ENCODE measurements at regions not wholly inside any gene's neighbourhood (a gene's known extent, or its start where the extent isn't known, plus 50 kb on each side); places are given as distances from the start of the nearest gene placed in this dataset.
"Not testable (repeated sequence)": the region's sequence is repeated elsewhere in the genome, so short reads cannot be mapped to it uniquely, and the experiment has no call there.

DNA sequence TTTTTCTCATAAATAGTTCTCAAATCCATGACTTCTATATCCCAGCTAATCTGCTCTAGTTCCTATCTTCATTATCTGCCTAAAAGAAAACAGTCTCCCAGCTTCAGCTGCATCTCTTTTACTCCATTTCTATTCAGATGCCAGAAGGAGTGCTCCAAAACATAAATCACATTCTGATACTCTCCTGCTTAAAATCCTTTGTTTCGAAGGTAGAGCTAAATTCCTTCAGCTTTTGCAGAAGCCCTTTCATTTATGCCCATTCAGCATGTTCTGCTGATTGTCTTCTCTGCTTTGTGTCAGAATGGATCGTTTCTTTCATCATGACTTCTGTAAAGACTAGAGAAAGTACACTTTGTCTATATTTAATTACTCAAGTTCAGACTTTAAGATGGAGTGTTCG is 440.1 kb upstream of the SMIM31 start:
- DNase-seq (ENCODE audit: low read depth in 2 of 2) = no peak

DNA sequence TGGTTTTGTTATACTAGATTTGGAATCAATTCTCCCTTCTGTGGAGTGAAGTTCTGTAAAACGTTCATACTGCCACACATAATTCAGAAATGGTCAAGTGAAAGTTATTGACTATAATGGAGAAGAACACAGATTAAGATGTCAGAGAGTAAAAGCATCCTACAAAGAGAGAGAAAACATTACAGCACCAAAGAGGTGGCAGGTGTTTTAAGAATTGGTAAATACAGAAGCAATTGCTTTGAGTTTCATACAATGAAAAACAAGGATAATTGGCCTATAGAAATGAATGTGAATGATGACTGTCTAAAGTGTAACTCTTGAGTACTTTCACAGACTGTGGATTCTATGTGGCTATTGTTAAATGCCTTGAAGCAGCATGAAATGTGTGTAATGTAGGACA is 435.6 kb upstream of the SMIM31 start:
- no peak for DNase-seq (ENCODE audit: low read depth in 2 of 2)

DNA sequence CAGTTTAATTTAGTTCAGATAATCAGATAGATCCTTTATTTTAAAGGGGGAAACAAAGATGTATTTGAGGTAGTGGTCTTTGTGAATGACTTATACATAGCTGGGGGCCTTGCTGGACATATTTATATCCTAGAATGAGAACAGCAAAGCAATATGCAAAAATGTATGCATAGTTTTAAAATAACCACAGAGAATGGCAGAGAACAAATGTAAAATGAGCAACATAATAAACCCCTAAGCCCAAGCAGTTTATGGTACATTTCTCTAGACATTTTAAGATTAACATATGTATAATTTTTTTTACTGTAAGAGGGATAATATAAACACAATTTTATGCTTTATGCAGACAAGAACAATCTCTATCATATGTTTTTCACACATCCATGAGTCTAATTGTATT is 434.2 kb upstream of the SMIM31 start:
- DNase-seq (ENCODE audit: low read depth in 2 of 2) = no peak

DNA sequence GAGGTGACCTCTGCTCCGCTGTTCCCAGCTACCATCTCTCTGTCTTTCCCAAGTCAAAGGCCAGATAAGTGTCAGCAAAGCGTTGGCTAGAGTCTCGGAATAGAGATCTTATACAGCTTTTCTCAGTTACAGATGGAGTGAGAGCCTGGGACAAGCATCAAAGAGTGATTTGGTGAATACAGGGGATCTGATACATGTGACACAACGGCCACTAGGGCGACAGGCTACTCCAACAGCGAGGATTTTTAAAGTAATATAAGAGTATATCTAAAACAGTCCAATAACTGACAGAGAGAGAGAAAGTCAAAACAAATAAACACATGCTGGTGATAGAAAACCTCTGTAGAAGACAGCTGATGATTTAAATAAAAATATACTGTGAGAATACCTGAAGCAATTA is 433.1 kb upstream of the SMIM31 start:
- DNase-seq (ENCODE audit: low read depth in 2 of 2) = no peak

DNA sequence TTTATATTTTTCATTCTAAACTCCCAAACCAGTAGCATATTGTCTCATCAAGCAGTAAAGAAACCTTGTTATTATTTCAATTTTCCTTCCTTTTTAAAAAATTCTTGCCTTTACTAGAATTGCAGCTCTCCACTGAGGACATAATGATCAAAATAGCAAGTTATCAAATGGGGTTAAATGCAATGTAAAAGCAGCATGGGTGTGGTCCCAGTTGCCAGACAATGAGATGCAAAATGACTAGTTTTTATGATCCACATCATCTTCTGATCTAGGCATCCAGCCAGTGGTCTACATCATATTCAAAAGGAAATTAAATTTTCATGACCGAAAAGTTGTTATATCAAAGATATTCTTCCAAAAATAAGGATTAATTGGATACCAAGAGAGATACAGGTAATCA is 427.9 kb upstream of the SMIM31 start:
- DNase-seq (ENCODE audit: low read depth in 2 of 2) = no peak

DNA sequence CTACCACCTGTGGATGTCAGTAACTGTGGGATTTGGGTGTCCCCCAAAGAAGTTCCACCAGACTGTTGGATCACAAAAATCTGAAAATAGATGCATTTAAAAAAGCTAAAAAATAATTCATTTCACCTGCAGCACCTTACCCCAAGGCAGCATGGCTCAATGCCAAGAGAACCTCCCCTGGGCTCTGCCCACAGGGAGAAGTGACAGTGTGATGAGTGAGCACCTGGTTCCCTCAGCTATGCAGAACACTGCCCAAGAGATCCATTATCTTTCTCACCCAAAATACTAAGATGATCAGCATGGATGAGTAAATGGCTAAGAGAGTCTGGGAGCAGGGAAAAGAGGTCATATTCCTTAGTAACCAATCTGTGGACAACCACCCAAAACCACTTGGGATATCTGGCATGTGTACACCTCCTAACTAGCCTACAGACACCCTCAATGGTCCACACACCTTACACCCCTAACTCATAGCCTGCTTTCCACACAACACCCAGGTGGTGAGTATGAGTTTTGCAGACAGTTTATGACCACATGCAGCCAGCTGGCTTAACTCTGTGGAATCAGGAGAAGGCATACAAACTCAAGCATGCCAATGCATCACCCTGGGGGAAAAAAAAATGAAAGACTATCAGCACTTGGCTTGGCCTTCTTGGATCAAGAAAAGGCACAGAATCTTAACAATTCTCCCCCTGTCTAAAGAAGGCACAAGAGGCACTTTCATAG is 416.5 kb upstream of the SMIM31 start:
- no peak for DNase-seq (ENCODE audit: low read depth in 2 of 2)

DNA sequence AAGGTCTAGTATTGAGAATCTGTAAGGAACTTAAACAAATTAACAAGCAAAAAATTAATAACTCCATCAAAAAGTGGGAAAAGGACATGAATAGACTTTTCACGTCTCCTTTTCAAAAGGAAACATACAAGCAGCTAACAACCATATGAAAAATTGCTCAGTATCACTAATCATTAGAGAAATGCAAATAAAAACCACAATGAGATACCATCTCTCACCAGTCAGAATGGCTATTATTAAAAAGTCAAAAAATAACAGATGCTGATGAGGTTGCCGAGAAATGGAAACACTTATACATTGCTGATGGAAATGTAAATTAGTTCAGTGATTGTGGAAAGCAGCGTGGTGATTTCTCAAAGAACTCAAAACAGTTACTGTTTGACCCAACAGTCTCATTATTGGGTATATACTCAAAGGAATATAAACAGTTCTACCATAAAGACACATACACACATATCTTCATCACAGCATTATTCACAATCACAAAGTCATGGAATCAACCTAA is 410.4 kb upstream of the SMIM31 start:
- DNase-seq (ENCODE audit: low read depth in 2 of 2) = no peak

DNA sequence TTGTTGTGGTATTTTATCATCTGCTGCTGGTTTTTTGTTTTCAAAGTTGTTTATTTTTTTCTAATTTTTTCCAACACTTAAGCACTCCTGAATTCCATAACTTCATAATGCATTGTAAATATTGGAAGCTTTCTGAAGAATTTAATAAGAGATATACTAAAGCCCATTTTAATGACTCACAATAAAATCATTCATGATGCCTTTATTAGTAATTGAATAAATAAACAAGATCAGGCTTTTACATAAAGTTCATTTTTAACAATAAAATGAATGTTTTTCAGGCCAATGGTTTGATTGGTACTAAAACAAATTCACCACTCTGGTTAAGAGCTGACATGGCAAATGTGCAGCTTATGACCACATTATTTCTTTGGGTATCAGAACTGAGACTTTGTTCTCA is 408.2 kb upstream of the SMIM31 start:
- no peak for DNase-seq (ENCODE audit: low read depth in 2 of 2)

DNA sequence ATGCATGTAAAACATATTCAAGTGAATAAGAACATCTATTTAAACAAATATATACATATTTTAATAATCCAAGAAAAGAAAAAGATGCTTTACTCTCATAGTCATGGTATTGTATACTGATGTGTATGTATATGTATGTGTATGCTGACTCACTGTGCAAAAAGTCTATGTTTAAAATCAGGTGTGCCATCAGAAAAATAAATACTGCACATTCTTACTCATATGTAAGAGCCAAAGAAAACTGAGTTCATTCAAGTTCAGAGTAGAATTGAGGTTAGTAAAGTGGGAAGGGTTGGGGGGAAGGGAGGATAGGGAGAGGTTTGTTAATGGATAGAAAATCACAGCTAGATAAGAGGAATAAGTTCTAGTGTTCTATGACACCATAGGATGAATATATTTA is 403.9 kb upstream of the SMIM31 start:
- no peak for DNase-seq (ENCODE audit: low read depth in 2 of 2)

DNA sequence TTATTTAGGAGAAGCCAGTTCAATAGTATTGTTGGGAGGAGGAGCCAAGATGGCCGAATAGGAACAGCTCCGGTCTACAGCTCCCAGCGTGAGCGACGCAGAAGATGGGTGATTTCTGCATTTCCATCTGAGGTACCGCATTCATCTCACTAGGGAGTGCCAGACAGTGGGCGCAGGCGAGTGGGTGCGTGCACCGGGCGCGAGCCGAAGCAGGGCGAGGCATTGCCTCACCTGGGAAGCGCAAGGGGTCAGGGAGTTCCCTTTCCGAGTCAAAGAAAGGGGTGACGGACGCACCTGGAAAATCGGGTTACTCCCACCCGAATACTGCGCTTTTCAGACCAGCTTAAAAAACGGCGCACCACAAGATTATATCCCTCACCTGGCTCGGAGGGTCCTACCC is 403.2 kb upstream of the SMIM31 start:
- DNase-seq (ENCODE audit: low read depth in 2 of 2) = not testable (repeated sequence)

DNA sequence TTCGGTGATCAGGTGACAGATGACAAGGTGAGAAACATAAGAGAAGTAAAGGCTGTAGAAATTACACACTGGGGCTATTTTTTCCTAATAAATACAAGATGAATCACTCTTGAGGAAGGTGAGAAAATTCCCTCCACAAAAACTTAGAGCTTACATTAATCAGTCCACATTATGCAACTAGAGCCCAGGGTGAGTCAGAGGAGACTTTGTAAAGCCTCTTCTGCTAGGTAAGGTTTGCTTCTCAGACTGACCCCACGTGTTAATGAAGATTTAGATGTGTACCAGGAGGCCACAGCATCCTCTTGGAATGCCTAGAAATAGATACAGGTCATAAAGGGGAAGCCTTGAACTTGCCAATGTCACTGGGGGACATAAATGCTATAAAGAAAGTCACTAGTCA is 396.0 kb upstream of the SMIM31 start:
- no peak for DNase-seq (ENCODE audit: low read depth in 2 of 2)

DNA sequence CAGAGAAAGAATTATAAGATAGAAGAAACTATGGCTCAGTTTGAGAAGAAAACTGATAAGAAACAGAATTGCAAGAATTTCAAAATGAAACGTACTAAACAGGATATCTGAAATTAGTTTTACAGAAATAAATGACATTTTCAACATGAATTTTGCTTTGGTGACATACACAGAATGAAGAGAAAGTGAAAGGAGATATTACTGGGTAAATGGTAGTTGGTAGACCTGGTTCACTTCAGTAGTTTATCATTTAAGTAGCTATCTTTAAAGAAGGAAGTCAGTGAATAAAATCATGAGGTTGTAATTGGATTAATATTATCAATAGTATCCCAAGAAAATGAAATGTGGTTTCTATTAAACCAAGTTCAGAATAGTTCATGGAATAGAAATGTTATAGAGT is 395.5 kb upstream of the SMIM31 start:
- DNase-seq (ENCODE audit: low read depth in 2 of 2) = no peak

DNA sequence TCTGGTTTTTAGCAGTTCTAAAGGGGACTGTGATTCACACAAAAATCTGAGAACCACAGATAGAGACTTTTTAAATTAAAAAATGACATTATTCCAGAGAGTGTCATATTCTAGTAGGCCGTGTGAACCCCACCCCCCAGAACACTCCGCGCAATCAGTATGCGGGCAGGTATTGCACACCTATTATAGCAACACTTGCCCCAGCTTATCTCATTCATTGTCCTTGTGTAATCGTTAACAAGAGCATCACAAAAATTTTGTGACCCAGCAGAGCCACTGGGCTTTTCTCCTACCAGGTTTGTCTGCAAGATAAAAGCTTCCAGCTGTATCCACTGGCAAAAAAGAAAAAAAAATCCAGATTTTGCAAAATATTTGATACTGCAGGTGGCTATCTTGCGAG is 394.1 kb upstream of the SMIM31 start:
- DNase-seq (ENCODE audit: low read depth in 2 of 2) = no peak

DNA sequence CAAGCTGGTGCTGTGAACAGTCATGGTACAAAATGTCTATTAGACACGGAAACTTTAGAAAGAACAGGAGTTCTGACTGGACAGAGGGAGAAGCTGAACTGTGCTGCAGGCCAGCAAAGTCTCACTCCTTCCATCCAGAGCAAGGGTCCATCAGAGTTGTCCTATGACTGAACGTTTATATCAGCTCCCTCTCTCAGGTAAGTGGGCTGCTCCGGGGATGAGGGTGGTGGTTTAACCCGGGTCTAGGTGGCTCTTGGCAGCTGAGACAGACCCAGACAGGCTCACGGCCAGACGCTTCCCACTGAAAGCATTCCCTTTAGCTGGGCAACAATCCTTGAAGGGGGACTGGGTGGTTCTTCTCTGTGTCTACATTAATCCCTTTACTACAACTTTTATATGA is 385.0 kb upstream of the SMIM31 start:
- DNase-seq (ENCODE audit: low read depth in 2 of 2) = no peak

DNA sequence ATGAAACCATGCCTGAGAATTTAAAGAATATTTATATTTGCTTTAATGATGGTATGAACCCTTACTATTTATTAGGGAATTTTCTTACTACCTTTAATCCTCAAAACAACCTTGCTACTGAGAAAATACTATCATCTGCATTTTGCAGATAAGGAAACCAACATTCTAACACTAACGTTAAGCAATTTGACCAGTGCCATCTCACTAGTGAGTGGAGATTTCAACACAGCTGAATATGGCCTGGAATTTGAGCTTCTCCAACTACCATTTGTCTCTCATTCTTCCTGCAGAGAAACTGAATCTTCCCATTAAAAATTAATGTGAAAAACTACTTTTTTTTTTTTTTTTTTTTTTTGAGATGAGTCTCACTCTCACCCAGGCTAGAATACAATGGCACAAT is 380.9 kb upstream of the SMIM31 start:
- DNase-seq (ENCODE audit: low read depth in 2 of 2) = no peak

DNA sequence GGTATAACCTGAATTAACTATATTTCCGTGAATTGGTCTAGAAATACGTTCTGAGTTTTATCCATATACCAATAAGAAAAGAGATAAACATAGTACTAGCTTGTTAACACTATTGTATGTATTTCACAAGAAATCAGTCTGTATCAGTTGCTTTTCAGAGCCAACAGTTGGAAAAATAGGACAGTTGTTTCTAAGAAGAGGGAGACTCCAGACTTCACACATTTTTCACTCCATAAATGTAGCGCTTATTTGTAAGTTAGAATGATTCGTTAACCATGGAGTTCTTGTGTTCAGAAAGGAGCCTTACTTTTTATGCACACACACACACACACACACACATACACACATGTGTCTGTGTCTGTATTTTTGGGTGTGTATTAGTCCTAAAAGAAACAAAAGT is 376.7 kb upstream of the SMIM31 start:
- no peak for DNase-seq (ENCODE audit: low read depth in 2 of 2)

DNA sequence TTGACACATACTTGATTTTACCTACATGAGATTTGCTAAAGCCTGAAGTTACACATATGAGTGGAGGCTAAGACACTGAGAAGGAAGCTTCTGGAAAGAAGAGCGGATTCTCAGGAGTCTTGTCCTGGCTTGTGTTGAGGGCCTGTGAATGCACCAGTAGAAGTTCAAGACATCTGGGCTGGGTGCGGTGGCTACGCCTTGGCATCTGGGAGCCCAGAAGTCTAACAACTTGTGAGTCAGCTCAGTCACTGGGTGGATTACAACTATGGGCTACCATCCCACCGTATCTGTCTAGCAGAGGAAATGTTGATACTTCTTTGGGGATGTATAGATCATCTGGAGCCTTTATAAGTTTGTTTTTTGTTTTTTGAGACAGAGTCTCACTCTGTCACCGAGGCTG is 375.6 kb upstream of the SMIM31 start:
- DNase-seq (ENCODE audit: low read depth in 2 of 2) = no peak

DNA sequence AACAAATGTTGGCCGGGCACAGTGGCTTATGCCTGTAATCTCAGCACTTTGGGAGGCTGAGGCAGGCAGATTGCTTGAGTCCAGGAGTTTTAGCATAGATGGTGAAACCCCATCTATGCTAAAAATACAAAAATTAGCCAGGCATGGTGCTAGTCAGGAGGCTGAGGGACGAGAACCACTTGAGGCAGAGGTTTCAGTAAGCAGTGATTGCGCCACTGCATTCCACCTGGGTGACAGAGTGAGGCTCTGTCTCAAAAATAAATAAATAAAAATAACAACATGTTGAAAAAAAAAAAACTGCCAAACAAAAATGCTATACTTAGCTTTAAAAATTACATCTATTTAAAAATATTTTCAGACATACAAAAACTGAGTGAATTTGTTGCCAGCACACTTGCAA is 374.2 kb upstream of the SMIM31 start:
- no peak for DNase-seq (ENCODE audit: low read depth in 2 of 2)

DNA sequence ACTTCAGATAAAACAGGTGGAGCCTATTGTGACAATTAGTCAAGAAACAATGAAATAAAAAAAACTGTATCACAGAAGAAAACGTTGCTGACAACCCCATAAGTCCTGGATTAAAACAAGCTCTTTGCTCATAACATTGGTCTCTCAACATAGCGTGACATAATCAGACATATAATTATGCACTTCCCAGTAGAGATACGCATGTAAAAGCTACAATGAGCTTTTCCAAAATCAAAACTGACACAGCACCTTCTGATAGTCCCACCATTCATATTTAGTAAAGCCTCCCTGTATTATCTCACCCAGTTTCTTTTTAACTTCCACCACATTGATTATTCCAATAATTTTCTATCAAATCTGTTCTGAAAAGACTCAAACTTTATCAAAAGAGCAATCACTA is 372.1 kb upstream of the SMIM31 start:
- no peak for DNase-seq (ENCODE audit: low read depth in 2 of 2)

DNA sequence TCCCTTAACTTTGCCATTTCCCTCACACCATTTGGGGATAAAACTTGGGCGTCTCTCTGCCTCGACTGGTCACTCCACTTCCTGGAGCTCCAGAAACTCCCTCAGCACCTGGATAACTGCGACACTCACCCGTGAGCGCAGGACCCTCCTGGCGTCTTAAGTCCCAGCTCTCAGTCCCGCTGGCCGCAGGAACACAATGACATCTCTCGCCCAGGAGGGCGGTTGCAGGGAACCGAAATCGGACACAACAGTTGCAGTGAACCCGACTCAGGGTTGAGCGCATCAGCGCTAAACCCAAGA is 370.9 kb upstream of the SMIM31 start:
- DNase-seq (ENCODE audit: low read depth in 2 of 2) = no peak

DNA sequence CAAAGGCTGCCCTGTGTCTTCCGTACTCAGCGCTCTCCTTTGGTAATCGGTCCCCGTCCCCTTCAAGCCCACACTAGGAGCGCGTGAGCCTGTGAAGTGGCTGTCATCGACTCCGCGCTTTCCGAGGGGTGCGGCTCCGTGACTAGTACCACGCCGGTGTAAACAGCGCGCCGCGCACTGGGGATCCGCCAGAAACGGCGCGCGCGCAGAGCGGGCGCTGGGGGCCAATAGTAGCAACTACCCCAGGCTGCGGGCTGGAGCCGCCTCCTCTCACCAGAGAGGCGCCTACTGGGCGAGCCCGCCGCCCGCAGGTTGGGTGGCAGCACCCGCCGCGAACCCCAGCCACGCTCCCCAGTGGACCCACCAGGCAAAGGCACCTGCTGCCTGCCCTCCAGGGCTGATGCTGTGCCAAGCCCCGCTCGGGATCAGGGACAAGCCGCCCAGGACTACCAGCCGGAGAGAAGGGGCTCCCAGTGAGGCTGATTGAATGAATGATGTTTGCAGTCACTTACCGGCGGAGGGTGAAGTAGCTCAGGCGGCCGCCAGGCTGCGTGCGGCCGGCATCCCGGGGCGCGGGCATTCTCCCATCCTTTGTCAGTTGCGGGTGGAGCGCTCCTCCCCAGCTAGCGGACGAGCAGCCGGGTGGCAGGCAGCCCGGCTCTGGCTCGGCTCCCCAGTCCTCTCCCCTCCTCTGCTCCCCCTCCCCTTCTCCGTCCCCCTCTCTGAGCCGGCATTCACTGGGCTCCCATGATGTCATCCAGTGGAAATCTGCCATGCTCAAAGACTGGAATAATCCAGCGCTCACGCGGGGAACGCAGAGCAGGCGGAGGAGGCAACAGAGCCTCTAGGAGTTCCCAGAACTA is 370.3 kb upstream of the SMIM31 start:
- no peak for DNase-seq (ENCODE audit: low read depth in 2 of 2)

DNA sequence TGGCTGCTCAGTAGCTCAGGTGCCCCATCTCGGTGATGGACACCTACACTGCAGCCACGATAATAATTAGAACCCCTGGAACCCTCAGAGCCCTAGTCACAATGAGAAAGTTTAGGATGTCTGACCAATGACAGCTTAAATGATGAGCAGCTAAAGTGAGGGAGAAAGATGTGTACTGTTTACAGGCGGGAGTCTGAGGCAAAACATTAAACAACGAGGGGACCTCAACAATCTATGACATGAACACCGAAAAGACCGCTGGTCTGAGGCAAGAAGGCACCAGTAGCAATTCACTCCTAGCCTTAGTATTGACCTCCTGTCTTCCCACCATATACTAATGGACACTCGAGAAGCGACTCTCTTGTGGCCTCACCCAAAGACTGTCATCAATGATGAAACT is 369.5 kb upstream of the SMIM31 start:
- no peak for DNase-seq (ENCODE audit: low read depth in 2 of 2)

DNA sequence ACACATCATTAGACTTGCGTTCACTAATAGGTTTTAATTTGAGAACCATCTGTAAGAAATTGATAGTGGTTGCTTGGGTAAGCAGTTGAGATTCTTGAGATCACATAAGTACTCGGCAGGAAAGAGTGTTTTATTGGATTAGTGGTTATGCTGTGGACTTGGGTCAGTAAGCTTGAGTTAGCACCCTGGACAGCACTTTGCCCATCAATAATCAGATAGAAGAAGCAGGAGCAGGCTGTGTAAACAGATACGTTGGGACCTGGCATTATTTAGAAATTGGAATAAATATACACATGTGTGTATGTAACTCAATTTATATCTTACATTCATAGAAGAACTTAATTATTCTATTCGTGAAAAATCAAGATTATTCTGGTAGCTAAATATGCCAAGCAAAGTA is 357.5 kb upstream of the SMIM31 start:
- DNase-seq (ENCODE audit: low read depth in 2 of 2) = no peak

DNA sequence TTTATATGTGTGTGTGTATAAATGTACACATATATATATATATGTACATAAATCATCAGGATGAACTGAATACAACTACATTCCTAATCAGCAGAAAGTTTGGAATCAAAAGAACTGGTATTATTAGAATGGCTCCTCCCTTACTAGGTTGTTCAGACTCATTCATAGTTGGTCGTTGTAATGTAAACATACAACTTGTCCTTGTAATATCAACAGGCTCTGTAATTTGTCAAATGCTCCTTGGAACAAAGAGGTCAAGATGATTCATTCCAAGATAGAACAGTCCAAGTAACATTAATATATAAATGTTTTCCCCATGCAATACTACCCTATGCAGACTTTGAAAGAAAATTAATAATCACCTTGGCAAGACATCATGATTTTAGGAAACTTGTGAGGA is 351.4 kb upstream of the SMIM31 start:
- no peak for DNase-seq (ENCODE audit: low read depth in 2 of 2)
